Gastroesophageal sphincter (tissue), 3 donors: ENCODE measurements at regions not wholly inside any gene's neighbourhood (a gene's known extent, or its start where the extent isn't known, plus 50 kb on each side); places are given as distances from the start of the nearest gene placed in this dataset.

Source experiments
- EP300 ChIP-seq: sonication (generic); formaldehyde crosslinking; IDR thresholded peaks from one replicate; pipeline ENCODE4 v1.6.1; 2017; ENCODE audit warnings: antibody characterized with exemption, mild to moderate bottlenecking
- POLR2A ChIP-seq, 2 donors: fragments of 450-650 bp; IDR thresholded peaks; one replicate each; pipeline ENCODE4 v1.6.1; 2017; ENCODE audit warnings: antibody characterized with exemption in 2 of 2, mild to moderate bottlenecking in 2 of 2, moderate library complexity in 1 of 2
- POLR2AphosphoS5 ChIP-seq: sonication (generic); formaldehyde crosslinking; IDR thresholded peaks from one replicate; pipeline ENCODE4 v1.6.1; 2017; ENCODE audit warnings: antibody characterized with exemption
- TF ChIP-seq, protein P1 (sequence below), 4 experiments: fragments of 200-600 bp in 2 of 4; fragments of 450-650 bp in 2 of 4; sonication (generic) in 1 of 4; IDR thresholded peaks; one replicate each; pipeline ENCODE4 v1.5.1; 2017 to 2019; ENCODE audit warnings: antibody characterized with exemption in 4 of 4, mild to moderate bottlenecking in 2 of 4, moderate library complexity in 2 of 4

DNA sequence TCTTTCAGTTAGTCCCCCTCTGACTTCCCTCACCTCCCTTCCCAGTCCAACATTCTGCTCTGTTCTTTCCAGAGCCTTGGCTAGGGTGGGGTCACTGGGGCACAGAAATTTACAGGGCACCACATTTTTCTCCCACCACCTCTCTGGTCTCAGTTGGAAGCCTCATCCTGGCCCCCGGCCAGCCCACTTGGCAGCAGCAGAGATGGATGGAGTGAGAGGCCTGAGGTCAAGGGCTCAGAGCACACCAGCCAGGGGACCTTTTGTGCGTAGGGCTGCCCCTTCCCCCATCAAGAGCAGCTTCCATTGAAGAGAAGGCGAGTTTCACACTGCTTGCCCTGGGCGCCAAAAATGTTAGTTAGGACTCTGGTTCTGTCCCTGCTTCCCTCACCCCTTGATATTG, 230.9 kb downstream of the SOX3 start:
- TF ChIP-seq POLR2A (IDR thresholded peaks at IDR 0.05) (no peak), POLR2AphosphoS5 (no peak), EP300 (no peak)
- TF ChIP-seq, protein P1, sequence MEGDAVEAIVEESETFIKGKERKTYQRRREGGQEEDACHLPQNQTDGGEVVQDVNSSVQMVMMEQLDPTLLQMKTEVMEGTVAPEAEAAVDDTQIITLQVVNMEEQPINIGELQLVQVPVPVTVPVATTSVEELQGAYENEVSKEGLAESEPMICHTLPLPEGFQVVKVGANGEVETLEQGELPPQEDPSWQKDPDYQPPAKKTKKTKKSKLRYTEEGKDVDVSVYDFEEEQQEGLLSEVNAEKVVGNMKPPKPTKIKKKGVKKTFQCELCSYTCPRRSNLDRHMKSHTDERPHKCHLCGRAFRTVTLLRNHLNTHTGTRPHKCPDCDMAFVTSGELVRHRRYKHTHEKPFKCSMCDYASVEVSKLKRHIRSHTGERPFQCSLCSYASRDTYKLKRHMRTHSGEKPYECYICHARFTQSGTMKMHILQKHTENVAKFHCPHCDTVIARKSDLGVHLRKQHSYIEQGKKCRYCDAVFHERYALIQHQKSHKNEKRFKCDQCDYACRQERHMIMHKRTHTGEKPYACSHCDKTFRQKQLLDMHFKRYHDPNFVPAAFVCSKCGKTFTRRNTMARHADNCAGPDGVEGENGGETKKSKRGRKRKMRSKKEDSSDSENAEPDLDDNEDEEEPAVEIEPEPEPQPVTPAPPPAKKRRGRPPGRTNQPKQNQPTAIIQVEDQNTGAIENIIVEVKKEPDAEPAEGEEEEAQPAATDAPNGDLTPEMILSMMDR (IDR thresholded peaks at IDR 0.05), result no peak
